ENCODE measurements at regions not wholly inside any gene's neighbourhood (a gene's known extent, or its start where the extent isn't known, plus 50 kb on each side); places are given as distances from the start of the nearest gene placed in this dataset.
"Not testable (repeated sequence)": the region's sequence is repeated elsewhere in the genome, so short reads cannot be mapped to it uniquely, and the experiment has no call there.

DNA sequence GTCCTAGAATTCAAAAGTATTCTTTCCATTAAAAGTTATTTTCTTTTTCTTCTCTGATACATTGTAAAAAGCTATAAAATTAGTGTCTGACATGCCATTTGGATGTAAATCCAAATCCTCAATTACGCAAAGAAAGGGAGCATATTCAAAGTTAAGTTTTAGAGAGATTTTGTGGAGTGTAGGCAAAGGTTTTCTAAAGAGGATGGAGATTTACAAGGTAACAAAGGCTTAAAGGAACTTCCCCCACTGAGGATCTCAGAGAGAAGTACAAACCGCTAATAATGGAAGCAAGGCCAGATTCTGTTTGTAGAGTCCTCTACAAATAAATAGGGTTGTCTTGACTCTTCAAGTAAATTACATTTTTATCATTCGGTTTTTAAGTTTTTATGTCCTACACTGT, 91.0 kb upstream of the MAPK10 start:
- H3K4me3 ChIP-seq (ENCODE audit: low read length) = no peak overlapping the region
- TF ChIP-seq, protein P1, sequence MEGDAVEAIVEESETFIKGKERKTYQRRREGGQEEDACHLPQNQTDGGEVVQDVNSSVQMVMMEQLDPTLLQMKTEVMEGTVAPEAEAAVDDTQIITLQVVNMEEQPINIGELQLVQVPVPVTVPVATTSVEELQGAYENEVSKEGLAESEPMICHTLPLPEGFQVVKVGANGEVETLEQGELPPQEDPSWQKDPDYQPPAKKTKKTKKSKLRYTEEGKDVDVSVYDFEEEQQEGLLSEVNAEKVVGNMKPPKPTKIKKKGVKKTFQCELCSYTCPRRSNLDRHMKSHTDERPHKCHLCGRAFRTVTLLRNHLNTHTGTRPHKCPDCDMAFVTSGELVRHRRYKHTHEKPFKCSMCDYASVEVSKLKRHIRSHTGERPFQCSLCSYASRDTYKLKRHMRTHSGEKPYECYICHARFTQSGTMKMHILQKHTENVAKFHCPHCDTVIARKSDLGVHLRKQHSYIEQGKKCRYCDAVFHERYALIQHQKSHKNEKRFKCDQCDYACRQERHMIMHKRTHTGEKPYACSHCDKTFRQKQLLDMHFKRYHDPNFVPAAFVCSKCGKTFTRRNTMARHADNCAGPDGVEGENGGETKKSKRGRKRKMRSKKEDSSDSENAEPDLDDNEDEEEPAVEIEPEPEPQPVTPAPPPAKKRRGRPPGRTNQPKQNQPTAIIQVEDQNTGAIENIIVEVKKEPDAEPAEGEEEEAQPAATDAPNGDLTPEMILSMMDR (conservative IDR thresholded peaks at IDR 0.05; ENCODE audit: low read depth, low read length) = no peak
- no peak for DNase-seq (ENCODE audit: low read depth)

DNA sequence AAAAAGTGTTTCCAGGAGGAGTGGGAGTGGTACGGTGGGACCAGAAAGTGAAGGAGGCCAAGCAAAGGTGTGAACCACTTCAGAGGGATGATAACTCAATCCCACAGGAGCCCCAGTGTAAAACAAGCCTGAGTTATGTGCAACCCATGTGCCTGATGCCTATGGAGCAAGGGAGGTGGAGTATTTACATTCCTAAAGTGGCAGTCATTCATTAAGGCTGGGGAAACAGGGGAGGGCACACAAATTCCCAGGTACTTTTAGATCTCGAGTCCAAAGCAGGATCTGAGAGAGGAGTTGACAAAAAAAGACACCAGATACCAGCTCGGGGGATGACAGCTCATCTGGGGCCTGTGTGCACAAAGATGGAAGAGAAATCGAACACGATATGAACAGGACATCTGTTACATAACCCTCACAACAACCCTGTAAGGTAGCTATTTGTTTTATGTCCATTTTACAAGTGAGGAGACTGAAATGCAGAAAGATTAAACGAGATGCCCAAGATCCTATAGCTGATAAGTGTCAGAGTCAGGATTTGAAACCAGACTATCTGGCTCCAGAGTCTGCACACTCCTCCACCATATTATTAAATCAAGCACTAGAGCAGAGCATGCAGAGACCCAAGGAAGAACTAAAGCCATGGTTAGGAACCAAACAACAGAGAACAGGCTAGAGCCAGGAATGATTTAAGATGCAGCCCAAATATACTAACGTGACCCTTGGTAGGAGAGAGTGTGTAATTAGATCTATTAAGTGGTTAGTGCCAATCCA, 91.9 kb upstream of the MAPK10 start:
- no peak overlapping the region for H3K4me3 ChIP-seq (ENCODE audit: low read length)
- TF ChIP-seq, protein P1 (conservative IDR thresholded peaks at IDR 0.05; ENCODE audit: low read depth, low read length) = no peak
- no peak for DNase-seq (ENCODE audit: low read depth)

DNA sequence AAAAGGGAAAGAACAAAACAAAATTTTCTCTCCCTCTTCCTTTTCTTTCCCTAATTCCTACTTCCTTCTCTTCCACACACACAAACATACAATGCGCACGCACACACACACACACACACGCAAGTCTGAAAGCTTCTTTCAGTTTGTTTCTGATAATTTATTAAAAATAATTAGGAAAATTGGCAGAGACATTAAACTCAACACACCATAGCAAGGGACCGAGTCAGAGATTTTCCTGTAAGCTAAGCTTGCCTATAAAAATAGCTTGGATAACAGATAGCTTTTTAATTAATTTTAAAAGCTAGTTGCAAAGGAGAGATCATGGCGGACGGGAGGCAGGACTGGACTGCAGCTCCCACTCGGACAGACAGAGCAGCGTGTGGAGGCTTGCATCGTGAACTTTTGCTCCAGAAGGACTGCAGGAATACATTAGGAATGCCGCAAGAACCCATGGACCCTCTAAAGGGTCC, 92.6 kb upstream of the MAPK10 start:
- no peak overlapping the region for H3K4me3 ChIP-seq (ENCODE audit: low read length)
- TF ChIP-seq, protein P1 (conservative IDR thresholded peaks at IDR 0.05; ENCODE audit: low read depth, low read length) = no peak
- no peak for DNase-seq (ENCODE audit: low read depth)

DNA sequence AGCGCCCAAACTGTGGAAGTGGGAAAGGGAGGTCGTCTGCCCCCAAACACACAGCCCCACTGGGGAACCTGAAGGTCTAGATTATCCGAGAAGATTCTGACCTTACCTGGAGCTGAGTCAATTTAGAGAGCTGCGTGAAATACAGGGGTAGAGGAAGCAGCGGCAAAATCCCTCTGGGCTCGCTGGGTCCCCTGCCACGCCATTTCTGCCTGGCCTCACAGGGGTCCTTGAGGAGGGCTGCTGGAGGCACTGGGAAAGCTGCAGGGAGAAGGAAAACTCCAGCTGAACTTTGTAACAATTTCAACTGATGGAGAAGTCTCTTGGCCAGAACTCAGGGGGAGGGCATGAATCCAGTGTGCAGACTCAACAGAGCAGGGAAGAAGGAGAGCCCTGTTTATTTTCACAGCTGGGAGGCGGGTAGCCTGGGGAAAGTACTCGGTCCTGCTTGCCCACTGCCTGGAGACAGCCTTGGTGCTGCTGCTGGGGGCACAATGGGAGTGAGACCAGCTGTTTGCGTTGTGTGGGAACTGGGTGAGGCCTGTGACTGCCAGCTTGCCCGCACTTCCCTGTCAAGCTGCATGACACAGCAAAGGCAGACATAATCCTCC, 93.2 kb upstream of the MAPK10 start:
- no peak overlapping the region for H3K4me3 ChIP-seq (ENCODE audit: low read length)
- TF ChIP-seq, protein P1 (conservative IDR thresholded peaks at IDR 0.05; ENCODE audit: low read depth, low read length) = no peak
- no peak for DNase-seq (ENCODE audit: low read depth)

DNA sequence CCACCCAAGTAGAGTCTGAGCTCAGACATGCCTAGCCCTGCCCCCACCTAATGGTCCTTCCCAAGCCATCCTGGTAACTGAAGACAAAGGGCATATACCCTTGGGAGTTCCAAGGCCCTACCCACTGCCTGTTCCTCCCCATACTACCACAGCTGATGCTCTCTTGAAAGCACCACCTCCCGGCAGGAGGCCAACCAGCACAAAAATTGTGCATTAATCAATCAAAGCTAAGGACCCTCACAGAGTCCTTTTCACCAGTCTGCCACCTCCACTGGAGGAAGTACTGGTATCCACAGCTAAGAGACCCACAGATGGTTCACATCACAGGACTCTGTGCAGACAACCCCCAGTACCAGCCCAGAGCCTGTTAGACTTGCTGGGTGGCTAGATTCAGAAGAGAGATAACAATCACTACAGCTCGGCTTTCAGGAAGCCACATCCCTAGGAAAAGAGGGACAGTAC, 93.8 kb upstream of the MAPK10 start:
- DNase-seq (ENCODE audit: low read depth); H3K4me3 ChIP-seq (ENCODE audit: low read length): not testable (repeated sequence)

DNA sequence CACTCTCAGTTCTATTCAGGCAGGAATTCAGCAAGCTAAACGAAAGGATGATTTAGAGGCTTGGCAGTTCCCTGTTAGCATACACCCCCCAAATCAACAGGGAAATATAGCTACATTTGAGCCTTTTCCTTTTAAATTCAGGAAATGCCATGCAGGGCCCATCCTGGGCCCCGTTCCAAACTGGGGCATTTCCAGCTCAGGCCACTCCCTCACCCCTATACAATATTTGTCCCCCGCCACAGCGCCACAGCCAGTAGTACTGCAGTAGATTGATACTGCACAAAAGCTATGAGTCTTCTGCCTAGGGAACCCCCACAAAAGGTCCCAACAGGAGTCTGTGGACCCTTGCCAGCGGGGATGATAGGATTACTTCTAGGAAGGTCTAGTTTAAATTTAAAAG, 102.0 kb upstream of the MAPK10 start:
- DNase-seq (ENCODE audit: low read depth) = no peak
- TF ChIP-seq, protein P1 (conservative IDR thresholded peaks at IDR 0.05; ENCODE audit: low read depth, low read length) = no peak

DNA sequence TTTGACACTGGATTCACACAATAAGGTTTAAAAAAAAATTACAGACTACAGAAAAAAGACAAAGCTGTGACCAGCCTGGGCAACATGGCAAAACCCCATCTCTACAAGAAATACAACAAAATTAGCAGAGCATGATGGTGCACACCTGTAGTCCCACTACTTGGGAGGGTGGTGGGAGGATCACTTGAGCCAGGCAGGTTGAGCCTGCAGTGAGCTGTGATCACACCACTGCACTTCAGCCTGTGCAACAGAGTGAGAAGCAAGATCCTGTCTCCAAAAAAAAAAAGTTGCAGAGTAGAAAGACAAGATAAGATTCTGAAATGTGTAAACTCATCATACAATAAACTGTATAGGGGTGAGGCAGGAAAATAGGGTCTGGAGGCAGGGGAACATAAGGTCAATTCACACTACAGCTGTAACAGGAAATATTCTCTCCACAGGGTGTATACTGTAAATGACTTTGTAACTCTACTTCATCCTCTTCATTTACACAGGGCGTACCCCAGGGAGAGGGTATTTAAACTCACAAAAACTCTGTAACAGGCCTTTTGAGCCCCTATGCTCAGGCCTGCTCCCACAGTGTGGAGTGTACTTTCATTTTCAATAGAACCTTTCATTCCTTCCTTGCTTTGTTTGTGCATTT, 112.6 kb upstream of the MAPK10 start:
- no peak for DNase-seq (ENCODE audit: low read depth)
- no peak overlapping the region for H3K4me3 ChIP-seq (ENCODE audit: low read length)
- TF ChIP-seq, protein P1 (conservative IDR thresholded peaks at IDR 0.05; ENCODE audit: low read depth, low read length) = no peak

More for the DNA sequence above, 102.0 kb upstream of the MAPK10 start:
- H3K4me3 ChIP-seq (ENCODE audit: low read length) = no peak overlapping the region

DNA sequence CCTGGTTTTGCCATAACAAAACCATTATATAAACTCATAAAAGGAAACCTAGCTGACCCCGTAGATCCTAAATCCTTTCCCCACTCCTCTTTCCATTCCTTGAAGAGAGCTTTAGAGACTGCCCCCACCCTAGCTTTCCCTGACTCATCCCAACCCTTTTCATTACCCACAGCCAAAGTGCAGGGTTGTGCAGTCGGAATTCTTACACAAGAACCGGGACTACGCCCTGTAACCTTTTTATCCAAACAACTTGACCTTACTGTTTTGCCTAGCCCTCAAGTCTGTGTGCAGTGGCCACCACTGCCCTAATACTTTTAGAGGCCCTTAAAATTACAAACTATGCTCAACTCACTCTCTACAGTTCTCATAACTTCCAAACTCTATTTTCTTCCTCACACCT, 116.0 kb upstream of the PTPN13 start:
- not testable (repeated sequence) for DNase-seq (ENCODE audit: low read depth); H3K4me3 ChIP-seq (ENCODE audit: low read length)

Data from retinal pigment epithelial cell (primary cell).